A549 (cell line): ENCODE measurements at regions not wholly inside any gene's neighbourhood (a gene's known extent, or its start where the extent isn't known, plus 50 kb on each side); places are given as distances from the start of the nearest gene placed in this dataset.

Experiments
- BHLHE40 ChIP-seq: IDR thresholded peaks from 2 replicates; pipeline ENCODE4 v1.6.1; 2012; ENCODE audit warnings: low read depth, low read length, inconsistent platforms
- CHD2 ChIP-seq: fragments of 150-350 bp; IDR thresholded peaks from 2 replicates; pipeline ENCODE4 v1.6.1; 2014; ENCODE audit warnings: low read length; ENCODE audit not compliant: partially characterized antibody
- EP300 ChIP-seq, 2 experiments: fragments of >200 bp; sonication (Bioruptor Twin); formaldehyde crosslinking; IDR thresholded peaks; 2 replicates in 1 of 2; 3 replicates in 1 of 2; pipeline ENCODE4 v1.6.1; 2016 to 2017
- ESRRA ChIP-seq: fragments of 150-350 bp; IDR thresholded peaks from 2 replicates; pipeline ENCODE4 v1.6.1; 2014; ENCODE audit warnings: mild to moderate bottlenecking, low read length, borderline replicate concordance
- KDM5A ChIP-seq: fragments of 200-600 bp; sonication (generic); IDR thresholded peaks from 2 replicates; pipeline ENCODE4 v1.6.1; 2016; ENCODE audit warnings: antibody characterized with exemption, mild to moderate bottlenecking
- MAFK ChIP-seq: fragments of 450-650 bp; IDR thresholded peaks from 2 replicates; pipeline ENCODE4 v1.6.1; 2014; ENCODE audit not compliant: partially characterized antibody
- MYC ChIP-seq: IDR thresholded peaks from 2 replicates; pipeline ENCODE4 v1.6.1; 2012; ENCODE audit warnings: mild to moderate bottlenecking, inconsistent platforms, low read length, improper control_type of control experiment, borderline replicate concordance
- NR3C1 ChIP-seq: fragments of >200 bp; sonication (Bioruptor Twin); formaldehyde crosslinking; IDR thresholded peaks from 3 replicates; pipeline ENCODE4 v1.6.1; 2017
- POLR2A ChIP-seq: IDR thresholded peaks from 2 replicates; pipeline ENCODE4 v1.6.1; 2012; ENCODE audit warnings: mild to moderate bottlenecking, low read length
- RAD21 ChIP-seq, 2 experiments: fragments of >200 bp in 1 of 2; sonication (Bioruptor Twin) in 1 of 2; formaldehyde crosslinking in 1 of 2; IDR thresholded peaks in 1 of 2; conservative IDR thresholded peaks in 1 of 2; 2 replicates in 1 of 2; 3 replicates in 1 of 2; pipeline ENCODE4 v1.6.1; 2012 to 2018; ENCODE audit warnings: inconsistent platforms in 1 of 2
- SMC3 ChIP-seq: fragments of >200 bp; sonication (Bioruptor Twin); formaldehyde crosslinking; IDR thresholded peaks from 3 replicates; pipeline ENCODE4 v1.6.1; 2018; ENCODE audit warnings: inconsistent platforms
- TF ChIP-seq, protein P1 (sequence below): IDR thresholded peaks from 2 replicates; pipeline ENCODE4 v1.6.1; 2012
- TF ChIP-seq, protein P2 (sequence below): fragments of >200 bp; sonication (Bioruptor Twin); formaldehyde crosslinking; IDR thresholded peaks from 3 replicates; pipeline ENCODE4 v1.5.1; 2016

DNA sequence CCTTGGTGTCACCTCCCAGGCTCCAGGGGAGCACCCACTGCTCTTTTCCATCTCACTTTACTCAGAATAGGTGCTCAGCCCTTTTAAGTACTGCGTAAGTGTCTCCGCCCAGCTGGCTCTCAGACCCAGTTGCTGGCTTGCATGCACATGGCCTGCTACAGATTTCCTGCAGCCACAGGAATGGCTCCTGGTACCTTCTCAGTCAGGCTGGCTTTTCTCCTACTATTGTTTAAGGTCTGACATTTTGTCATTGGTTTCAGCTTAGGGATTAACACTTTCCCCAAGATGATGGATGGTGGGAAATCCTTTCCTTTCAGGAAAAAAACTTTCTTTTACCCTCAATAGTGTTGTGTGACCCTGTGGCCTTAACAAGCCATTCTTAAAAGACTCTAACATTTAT is 1652.3 kb upstream of the WWC1 start:
- no peak for TF ChIP-seq MAFK
- TF ChIP-seq, protein P1, sequence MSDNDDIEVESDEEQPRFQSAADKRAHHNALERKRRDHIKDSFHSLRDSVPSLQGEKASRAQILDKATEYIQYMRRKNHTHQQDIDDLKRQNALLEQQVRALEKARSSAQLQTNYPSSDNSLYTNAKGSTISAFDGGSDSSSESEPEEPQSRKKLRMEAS: no peak
- TF ChIP-seq, protein P2, sequence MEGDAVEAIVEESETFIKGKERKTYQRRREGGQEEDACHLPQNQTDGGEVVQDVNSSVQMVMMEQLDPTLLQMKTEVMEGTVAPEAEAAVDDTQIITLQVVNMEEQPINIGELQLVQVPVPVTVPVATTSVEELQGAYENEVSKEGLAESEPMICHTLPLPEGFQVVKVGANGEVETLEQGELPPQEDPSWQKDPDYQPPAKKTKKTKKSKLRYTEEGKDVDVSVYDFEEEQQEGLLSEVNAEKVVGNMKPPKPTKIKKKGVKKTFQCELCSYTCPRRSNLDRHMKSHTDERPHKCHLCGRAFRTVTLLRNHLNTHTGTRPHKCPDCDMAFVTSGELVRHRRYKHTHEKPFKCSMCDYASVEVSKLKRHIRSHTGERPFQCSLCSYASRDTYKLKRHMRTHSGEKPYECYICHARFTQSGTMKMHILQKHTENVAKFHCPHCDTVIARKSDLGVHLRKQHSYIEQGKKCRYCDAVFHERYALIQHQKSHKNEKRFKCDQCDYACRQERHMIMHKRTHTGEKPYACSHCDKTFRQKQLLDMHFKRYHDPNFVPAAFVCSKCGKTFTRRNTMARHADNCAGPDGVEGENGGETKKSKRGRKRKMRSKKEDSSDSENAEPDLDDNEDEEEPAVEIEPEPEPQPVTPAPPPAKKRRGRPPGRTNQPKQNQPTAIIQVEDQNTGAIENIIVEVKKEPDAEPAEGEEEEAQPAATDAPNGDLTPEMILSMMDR: no peak
- TF ChIP-seq NR3C1: no peak
- no peak for TF ChIP-seq CHD2
- no peak for TF ChIP-seq KDM5A
- no peak for TF ChIP-seq MYC
- no peak for TF ChIP-seq SMC3
- no peak for TF ChIP-seq RAD21 (conservative IDR thresholded peaks at IDR 0.05 in 1 of 2, IDR thresholded peaks at IDR 0.05 in 1 of 2)
- TF ChIP-seq POLR2A: no peak
- TF ChIP-seq EP300 (IDR thresholded peaks at IDR 0.05): no peak
- TF ChIP-seq ESRRA: no peak
- no peak for TF ChIP-seq BHLHE40
